COLO668 (cell line): ENCODE measurements at regions not wholly inside any gene's neighbourhood (a gene's known extent, or its start where the extent isn't known, plus 50 kb on each side); places are given as distances from the start of the nearest gene placed in this dataset.

Source experiments
- DNase-seq: peaks from one replicate; lab custom pipeline; 2025; ENCODE audit not compliant: unreplicated experiment; lab: John Stamatoyannopoulos, UW

DNA sequence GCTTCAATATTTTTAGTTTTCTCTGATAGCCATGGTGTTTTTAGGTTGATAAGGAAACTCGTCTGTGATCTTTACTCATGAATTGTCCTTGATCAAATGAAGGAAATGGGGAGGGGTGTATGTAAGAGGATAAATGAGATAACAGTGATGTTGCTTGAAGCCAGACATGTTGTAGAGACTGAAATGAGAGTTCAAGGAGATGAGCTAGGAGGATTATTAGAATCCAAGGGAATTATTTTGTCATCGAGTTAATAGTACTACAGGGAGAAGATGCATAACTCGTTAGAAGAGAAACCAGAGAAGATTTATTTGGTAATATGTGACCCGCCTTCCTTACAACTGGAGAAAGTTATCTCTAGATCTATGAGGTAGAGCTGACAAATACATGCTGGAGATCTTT, 371.3 kb upstream of the DDHD1 start:
- DNase-seq, result no peak

DNA sequence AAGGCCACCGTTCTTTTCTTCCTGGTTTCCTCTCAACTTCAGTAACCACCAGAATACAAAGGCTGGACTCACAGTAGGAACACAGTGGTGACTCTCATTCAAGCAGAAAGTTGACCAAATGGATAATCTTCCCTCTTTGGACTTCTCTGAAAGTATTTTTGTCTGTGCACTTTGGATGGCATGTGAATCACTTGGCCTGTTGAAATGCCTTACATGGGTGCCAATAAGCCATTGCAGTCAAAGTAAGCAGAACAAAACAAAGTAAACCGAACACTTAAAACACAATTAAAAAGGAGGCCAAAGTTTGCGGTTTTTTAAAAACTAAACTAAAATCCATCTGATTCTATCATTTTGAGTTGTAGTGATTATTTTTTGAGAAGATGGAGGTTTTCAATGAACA, 370.1 kb upstream of the DDHD1 start:
- no peak for DNase-seq

DNA sequence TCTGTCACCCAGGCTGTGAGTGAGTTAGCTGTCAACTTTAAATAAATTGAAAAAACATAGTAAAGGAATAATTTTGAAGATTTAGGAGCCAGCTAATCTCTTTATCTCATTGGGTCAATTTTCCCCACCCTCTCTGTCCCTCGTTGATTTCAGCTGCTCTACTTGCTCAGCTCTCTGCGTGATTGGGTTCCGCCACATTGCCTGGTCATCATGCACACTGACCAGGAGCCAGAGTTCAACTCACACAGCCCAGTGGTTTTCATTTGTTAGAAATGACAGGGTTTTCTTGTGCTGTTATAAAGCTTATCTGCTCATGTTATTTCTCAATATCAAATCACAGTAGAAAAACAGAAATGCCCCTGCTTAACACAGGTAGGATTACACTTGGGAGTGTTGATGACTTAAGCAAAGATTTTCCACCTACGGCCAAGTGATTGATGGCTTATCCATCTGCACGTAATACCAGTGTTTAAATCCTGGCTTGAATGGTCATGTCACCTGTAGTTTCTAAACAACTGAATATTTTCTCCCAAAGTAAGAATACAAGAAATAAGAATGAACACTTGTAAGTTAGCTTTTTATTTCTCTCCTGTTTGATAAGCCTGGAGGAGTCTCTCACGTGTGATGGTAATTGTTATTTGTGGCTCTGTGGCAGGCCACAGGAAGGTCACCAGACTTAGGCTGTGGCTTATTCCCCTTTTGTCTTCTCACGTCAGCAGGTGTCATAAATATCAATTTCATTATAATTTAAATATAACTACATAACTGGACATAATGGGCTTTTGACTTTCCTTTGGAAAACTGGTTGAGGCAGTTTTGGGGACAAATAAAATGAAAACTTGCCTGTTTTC, 367.2 kb upstream of the DDHD1 start:
- no peak for DNase-seq

GRCh38 chr14:53519137-53519536, 366.0 kb upstream of the DDHD1 start:
- DNase-seq, result no peak

DNA sequence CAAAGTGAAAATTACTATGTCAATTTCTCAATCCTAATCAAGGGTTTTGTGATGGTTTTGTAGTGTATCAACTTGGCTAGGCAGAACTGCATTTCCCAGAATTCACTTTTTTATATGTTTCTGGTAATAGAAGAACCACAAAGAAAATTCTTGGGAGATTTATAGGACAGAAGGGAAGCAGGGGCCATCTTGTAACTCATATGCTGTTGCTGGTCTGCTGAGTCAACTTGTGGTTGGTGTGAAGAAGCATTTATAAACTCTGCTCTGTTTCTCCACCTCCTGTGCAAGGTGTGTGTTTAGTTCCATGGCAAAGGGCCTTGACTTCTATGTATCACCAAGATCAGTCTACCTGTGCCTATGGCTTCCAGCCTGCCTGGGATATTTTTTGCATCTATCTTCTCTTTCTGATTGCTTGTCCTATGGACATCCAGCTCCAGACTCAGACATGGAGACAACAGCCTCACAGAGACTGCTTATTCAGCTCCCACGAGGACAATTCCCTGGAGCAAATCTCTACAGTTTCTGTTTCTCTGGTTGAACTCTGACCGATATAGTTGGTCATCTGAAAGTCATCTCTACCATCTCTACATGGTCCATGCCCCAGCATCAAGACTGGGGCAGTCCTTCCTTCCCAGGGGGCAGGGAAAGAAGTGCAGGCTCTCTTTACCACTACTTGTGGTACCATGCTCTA, 364.3 kb upstream of the DDHD1 start:
- DNase-seq, result no peak

- no peak for DNase-seq
Observed at GRCh38 chr14:53516261-53516774, 363.2 kb upstream of the DDHD1 start.

GRCh38 chr14:53515276-53515675, 362.2 kb upstream of the DDHD1 start:
- DNase-seq, result no peak

DNA sequence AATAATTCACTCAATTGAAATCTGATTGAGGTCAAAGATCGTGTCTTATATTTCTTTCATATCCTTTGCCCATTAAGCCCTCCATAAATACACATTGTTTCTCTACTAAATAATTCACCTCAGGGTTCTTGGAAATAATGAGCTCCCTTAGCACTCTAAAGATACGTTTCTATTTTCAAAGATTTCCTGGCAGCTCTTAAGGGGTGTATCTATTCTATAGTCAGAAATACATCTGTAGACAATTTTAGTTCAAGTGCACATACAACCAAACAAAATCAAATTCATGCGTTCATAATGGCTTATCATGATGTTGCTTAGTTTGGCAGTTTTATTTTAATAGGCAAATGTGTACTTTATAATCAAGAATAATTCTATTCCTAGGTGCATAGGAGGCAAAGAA, 361.1 kb upstream of the DDHD1 start:
- DNase-seq, result no peak

DNA sequence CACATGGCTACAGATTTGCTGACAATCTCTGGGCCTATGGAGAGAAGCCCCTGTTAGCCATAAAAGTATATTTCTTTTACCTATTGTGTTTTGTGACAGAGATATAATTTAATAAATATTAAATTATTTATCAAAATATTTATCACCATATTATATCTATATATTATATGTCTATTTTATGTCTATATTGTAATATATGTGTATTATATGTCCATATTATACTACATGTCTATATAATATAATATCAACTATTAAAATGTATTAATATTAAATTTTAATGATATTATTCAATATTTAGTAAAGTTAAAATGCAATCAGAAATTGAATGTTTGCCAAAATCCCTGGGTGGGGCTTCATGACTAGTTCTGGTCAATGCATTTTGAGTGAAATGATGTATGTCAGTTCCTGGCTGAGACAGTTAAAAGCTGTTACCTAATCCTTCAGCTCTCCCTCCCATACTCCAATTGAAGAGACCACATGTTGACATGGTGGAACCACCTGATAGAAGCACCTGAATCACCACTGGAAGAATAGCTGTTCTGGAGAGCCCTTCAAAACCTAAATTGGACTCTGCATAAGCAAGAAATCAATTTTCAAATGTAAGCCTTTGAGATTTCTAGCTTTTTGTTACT, 357.3 kb upstream of the DDHD1 start:
- DNase-seq, result no peak

GRCh38 chr14:53509276-53510244, 356.4 kb upstream of the DDHD1 start:
- DNase-seq, result no peak

DNA sequence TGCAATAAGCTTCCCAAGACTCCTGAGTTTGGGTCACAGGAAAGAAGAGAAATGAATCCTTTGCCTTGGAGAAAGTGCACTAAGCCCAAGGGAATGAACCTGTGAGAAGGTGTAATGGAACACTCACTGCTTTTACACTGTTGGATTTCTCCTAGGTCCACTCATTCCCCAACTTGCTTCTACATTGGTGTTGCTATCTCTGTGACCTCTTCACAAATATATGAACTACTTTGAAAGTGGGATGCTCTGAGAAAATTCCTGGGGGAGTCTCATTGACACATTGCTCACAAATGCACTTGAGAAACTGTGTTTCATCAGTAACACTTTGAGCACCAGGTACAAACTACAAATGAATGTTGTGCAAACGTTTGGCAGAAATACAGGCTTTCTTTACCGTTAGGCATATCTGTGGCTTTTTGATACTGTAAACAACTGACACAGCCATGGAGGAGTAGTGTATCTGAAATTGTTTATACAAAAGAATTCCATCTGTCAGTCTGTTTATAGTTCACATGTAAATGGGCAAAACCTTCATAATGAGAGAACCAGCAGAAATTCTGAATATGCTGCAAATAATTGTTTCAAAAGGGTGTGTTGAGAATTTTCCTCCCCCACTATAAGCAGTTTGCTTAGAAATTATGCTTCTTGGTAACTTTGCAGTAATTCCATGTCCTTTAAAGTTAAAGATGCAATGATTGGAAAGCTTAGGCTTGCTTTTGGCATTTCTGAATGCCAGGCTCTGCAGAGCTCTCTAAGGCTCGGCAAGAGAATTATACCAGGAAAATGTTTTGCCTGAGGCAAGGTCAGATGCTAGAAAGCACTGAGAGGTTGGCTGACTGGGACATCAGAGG, 348.5 kb upstream of the DDHD1 start:
- DNase-seq, result no peak

DNA sequence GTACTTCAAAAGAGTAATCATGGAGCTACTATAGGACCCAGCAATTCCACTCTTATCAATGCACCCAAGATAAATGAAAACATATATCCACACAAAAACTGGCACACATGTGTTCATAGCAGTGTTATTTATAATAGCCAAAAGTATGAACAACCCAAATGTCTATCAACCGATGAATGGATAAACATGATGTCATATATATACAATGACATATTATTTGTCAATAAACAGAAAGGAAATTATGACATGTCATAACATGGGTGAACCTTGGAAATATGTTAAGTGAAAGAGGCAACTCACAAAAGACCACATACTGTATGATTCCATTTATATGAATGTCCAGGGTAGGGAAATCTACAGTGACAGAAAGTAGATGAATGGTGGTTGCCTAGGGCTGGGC, 347.1 kb upstream of the DDHD1 start:
- no peak for DNase-seq

DNA sequence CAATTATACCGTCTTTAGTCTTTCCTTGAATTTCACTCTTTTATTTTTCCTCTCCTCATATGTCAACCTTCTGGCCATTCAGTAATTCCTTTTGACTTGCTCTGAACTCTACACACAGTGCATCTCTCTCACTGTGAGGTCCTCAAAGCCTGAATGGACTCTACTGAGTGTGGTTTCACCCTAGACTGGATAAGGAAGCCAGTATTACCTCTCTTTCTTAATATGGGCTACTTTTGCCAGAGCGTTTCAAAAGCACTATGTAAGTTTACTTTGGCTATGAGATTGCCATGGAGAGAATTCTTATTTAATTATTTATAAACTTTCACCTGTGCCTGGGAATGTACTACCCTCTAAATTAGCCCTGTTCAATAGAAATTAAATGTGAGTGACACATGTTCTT, 343.5 kb upstream of the DDHD1 start:
- no peak for DNase-seq

- no peak for DNase-seq
Observed at GRCh38 chr14:53495846-53496343, 342.8 kb upstream of the DDHD1 start.

- no peak for DNase-seq
Observed at GRCh38 chr14:53494587-53494986, 341.5 kb upstream of the DDHD1 start.

- DNase-seq, result peak; percentile 19
Observed at GRCh38 chr14:53493860-53494259, 340.7 kb upstream of the DDHD1 start.

DNA sequence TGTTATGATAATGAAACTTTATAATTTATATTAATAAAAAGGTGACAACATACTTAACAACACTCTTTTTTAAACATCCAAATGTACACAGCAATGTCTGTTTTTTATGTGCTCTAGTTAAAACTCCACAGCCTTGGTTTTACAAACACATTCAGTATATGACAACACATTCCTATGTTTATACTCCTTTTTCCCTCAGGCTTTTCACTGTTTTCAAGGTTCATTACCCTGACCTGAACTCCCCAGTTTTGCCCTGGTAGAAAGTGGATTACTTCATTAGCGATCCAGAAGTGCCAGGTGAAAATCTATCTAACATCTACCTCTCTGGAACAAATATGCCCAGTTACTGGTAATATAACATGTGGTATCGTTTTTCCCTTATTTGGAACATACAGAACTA, 340.2 kb upstream of the DDHD1 start:
- DNase-seq, result no peak

- no peak for DNase-seq
Observed at GRCh38 chr14:53491884-53492277, 338.8 kb upstream of the DDHD1 start.

GRCh38 chr14:53491256-53491883, 338.2 kb upstream of the DDHD1 start:
- no peak for DNase-seq
